ENCODE measurements at regions not wholly inside any gene's neighbourhood (a gene's known extent, or its start where the extent isn't known, plus 50 kb on each side); places are given as distances from the start of the nearest gene placed in this dataset.

DNA sequence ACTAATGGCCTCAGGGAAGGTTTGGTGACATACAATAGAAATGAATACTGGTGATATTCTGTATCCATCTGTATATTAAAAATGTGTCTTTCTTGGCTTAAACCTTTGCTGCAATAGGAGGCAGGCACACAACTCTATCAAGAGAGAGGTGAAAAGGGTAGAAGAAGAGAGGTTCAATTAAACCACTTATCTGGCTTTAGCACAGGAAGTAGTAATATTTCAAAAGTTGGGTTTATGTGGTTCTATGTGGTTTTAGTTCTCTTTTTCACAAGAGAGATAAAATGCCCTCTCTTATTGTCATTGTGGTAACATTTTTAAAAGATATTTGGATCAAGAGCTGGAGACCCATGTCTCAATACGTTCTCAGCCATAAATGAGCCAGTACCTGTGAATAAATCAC, 146.2 kb upstream of the FNDC3A start:
- no peak for TF ChIP-seq CTCF (IDR thresholded peaks at IDR 0.05)
- TF ChIP-seq POLR2A (IDR thresholded peaks at IDR 0.05) = no peak

All from Peyer's patch (tissue), 4 donors.